H9 (cell line): ENCODE measurements at regions not wholly inside any gene's neighbourhood (a gene's known extent, or its start where the extent isn't known, plus 50 kb on each side); places are given as distances from the start of the nearest gene placed in this dataset.

ENCODE experiments used
- DNase-seq: peaks from one replicate; pipeline ENCODE4 v3.0.0-alpha.2; 2017
- H2AFZ ChIP-seq: one replicate; pipeline ENCODE4 v1.6.1; 2013; ENCODE audit warnings: mild to moderate bottlenecking, low read length, control low read depth, moderate library complexity
- H2AK5ac ChIP-seq: 2 replicates; pipeline ENCODE4 v1.6.1; 2013; ENCODE audit warnings: low read length, control low read depth, mixed read lengths; ENCODE audit not compliant: insufficient read length
- H2BK120ac ChIP-seq: one replicate; pipeline ENCODE4 v1.6.1; 2013; ENCODE audit warnings: low read depth, mild to moderate bottlenecking, low read length, control low read depth, inconsistent platforms; ENCODE audit not compliant: poor library complexity, severe bottlenecking
- H2BK12ac ChIP-seq: 2 replicates; pipeline ENCODE4 v1.6.1; 2013; ENCODE audit warnings: low read length, control low read depth, mixed read lengths, low read depth; ENCODE audit not compliant: insufficient read length
- H2BK15ac ChIP-seq: 2 replicates; pipeline ENCODE4 v1.6.1; 2013; ENCODE audit warnings: low read depth, low read length, control low read depth
- H2BK20ac ChIP-seq: one replicate; pipeline ENCODE4 v1.6.1; 2013; ENCODE audit warnings: low read depth, mild to moderate bottlenecking, low read length, control low read depth, inconsistent platforms; ENCODE audit not compliant: poor library complexity, severe bottlenecking
- H2BK5ac ChIP-seq: 2 replicates; pipeline ENCODE4 v1.6.1; 2013; ENCODE audit warnings: low read length, control low read depth, mixed read lengths; ENCODE audit not compliant: insufficient read length
- H3K14ac ChIP-seq: 2 replicates; pipeline ENCODE4 v1.6.1; 2013; ENCODE audit warnings: low read length, control low read depth; ENCODE audit not compliant: insufficient read depth
- H3K18ac ChIP-seq: 2 replicates; pipeline ENCODE4 v1.6.1; 2013; ENCODE audit warnings: low read depth, mild to moderate bottlenecking, mixed read lengths, low read length, control low read depth; ENCODE audit not compliant: insufficient read length
- H3K23ac ChIP-seq: 2 replicates; pipeline ENCODE4 v1.6.1; 2013; ENCODE audit warnings: low read length, control low read depth, mixed read lengths, low read depth; ENCODE audit not compliant: insufficient read length
- H3K23me2 ChIP-seq: 2 replicates; pipeline ENCODE4 v1.6.1; 2013; ENCODE audit warnings: low read depth, mild to moderate bottlenecking, mixed read lengths, low read length, control low read depth; ENCODE audit not compliant: insufficient read length, poor library complexity, severe bottlenecking
- H3K27ac ChIP-seq: 2 replicates; pipeline ENCODE4 v1.5.1; 2013; ENCODE audit warnings: low read length, control low read depth, mixed read lengths, low read depth; ENCODE audit not compliant: insufficient read length
- H3K27me3 ChIP-seq: 2 replicates; pipeline ENCODE4 v1.6.1; 2013; ENCODE audit warnings: low read length, control low read depth, inconsistent platforms; ENCODE audit not compliant: insufficient read depth
- H3K4ac ChIP-seq: 2 replicates; pipeline ENCODE4 v1.6.1; 2013; ENCODE audit warnings: low read depth, mild to moderate bottlenecking, control low read depth, inconsistent platforms, low read length, moderate library complexity
- H3K4me1 ChIP-seq: 2 replicates; pipeline ENCODE4 v1.6.1; 2013; ENCODE audit warnings: low read length, control low read depth, inconsistent platforms; ENCODE audit not compliant: insufficient read depth
- H3K4me2 ChIP-seq: 2 replicates; pipeline ENCODE4 v1.6.1; 2013; ENCODE audit warnings: low read length, control low read depth, mixed read lengths; ENCODE audit not compliant: insufficient read length, insufficient read depth
- H3K56ac ChIP-seq: 2 replicates; pipeline ENCODE4 v1.6.1; 2013; ENCODE audit warnings: low read depth, mild to moderate bottlenecking, mixed read lengths, low read length, control low read depth; ENCODE audit not compliant: insufficient read length
- H3K79me1 ChIP-seq: 2 replicates; pipeline ENCODE4 v1.6.1; 2013; ENCODE audit warnings: low read depth, mild to moderate bottlenecking, moderate library complexity, low read length, control low read depth, inconsistent platforms; ENCODE audit not compliant: insufficient read depth, poor library complexity, severe bottlenecking
- H3K79me2 ChIP-seq: 2 replicates; pipeline ENCODE4 v1.6.1; 2013; ENCODE audit warnings: low read length, control low read depth, inconsistent platforms; ENCODE audit not compliant: insufficient read depth
- H3K9ac ChIP-seq: 2 replicates; pipeline ENCODE4 v1.6.1; 2013; ENCODE audit warnings: low read length, control low read depth, mixed read lengths; ENCODE audit not compliant: insufficient read length; ENCODE audit errors: extremely low read depth
- H3K9me3 ChIP-seq: one replicate; pipeline ENCODE4 v1.6.1; 2013; ENCODE audit warnings: low read depth, low read length, inconsistent platforms; ENCODE audit not compliant: control insufficient read depth
- H3T11ph ChIP-seq: one replicate; pipeline ENCODE4 v1.6.1; 2013; ENCODE audit warnings: mild to moderate bottlenecking, low read length, control low read depth, inconsistent platforms
- H4K20me1 ChIP-seq: one replicate; pipeline ENCODE4 v1.6.1; 2013; ENCODE audit not compliant: control insufficient read depth, insufficient read length, insufficient read depth
- H4K5ac ChIP-seq: 2 replicates; pipeline ENCODE4 v1.6.1; 2013; ENCODE audit warnings: low read depth, mild to moderate bottlenecking, mixed read lengths, low read length, control low read depth; ENCODE audit not compliant: insufficient read length
- H4K8ac ChIP-seq: replicated peaks from 2 replicates; pipeline ENCODE4 v1.6.1; 2013; ENCODE audit warnings: low read length, control low read depth, mixed read lengths, low read depth; ENCODE audit not compliant: insufficient read length
- H4K91ac ChIP-seq: 2 replicates; pipeline ENCODE4 v1.6.1; 2013; ENCODE audit warnings: low read depth, mild to moderate bottlenecking, moderate library complexity, mixed read lengths, low read length, control low read depth; ENCODE audit not compliant: insufficient read length
- H3K27ac Mint-ChIP-seq, 3 experiments: 2 replicates in 2 of 3; 3 replicates in 1 of 3; pipeline ENCODE4 v1.8.0; 2020 to 2021; ENCODE audit warnings: mixed read lengths in 3 of 3, mild to moderate bottlenecking in 1 of 3, moderate library complexity in 1 of 3
- H3K27me3 Mint-ChIP-seq: 2 replicates; pipeline ENCODE4 v1.8.0; 2021; ENCODE audit warnings: low read depth, mild to moderate bottlenecking, moderate library complexity, mixed read lengths
- H3K36me3 Mint-ChIP-seq, 3 experiments: 2 replicates in 2 of 3; 3 replicates in 1 of 3; pipeline ENCODE4 v1.8.0; 2020 to 2021; ENCODE audit warnings: low read depth in 3 of 3, mixed read lengths in 3 of 3; ENCODE audit not compliant: insufficient read depth in 1 of 3
- H3K4me1 Mint-ChIP-seq, 2 experiments: 2 replicates each; pipeline ENCODE4 v1.8.0; 2020; ENCODE audit warnings: mixed read lengths in 2 of 2
- H3K4me3 Mint-ChIP-seq, 2 experiments: 2 replicates in 1 of 2; 3 replicates in 1 of 2; pipeline ENCODE4 v1.8.0; 2020 to 2021; ENCODE audit warnings: mild to moderate bottlenecking in 2 of 2, mixed read lengths in 2 of 2, moderate library complexity in 1 of 2
- H3K9me3 Mint-ChIP-seq, 2 experiments: 2 replicates in 1 of 2; 3 replicates in 1 of 2; pipeline ENCODE4 v1.8.0; 2020; ENCODE audit warnings: mild to moderate bottlenecking in 2 of 2, mixed read lengths in 2 of 2, moderate library complexity in 1 of 2
- CTCF ChIP-seq: fragments of 200-600 bp; sonication (generic); conservative IDR thresholded peaks from 3 replicates; pipeline ENCODE4 v1.8.0; 2021; ENCODE audit warnings: antibody characterized with exemption, mild to moderate bottlenecking
- WGBS: extraction: QIAGEN DNeasy Blood & Tissue Kit; methylation state at CpG from one replicate; pipeline ENCODE4 v1.1.7; 2013; ENCODE audit warnings: missing lambda C conversion rate, low lambda C conversion rate, mixed read lengths; ENCODE audit not compliant: insufficient read length; ENCODE audit errors: extremely low coverage; 5-methylcytosine and 5-hydroxymethylcytosine counted together

- Histone ChIP-seq H2BK20ac (no peak overlapping the region), H3K23ac (no peak overlapping the region), H3K23me2 (no peaks in the 10 kb centered on the region), H4K8ac (no peak overlapping the region), H3K18ac (no peak overlapping the region), H2BK12ac (no peak overlapping the region), H4K20me1 (no peaks in the 10 kb centered on the region), H3K14ac (no peak overlapping the region), H3K27me3 (no peaks in the 10 kb centered on the region), H3K9me3 (no peaks in the 10 kb centered on the region), H2AK5ac (no peak overlapping the region), H3K9ac (no peak overlapping the region), H3K4me2 (no peak overlapping the region), H2AFZ (no peak overlapping the region), H2BK120ac (no peak overlapping the region), H3K79me1 (no peaks in the 10 kb centered on the region), H3K27ac (no peak overlapping the region), H3K4ac (no peak overlapping the region), H2BK15ac (no peak overlapping the region), H4K5ac (no peak overlapping the region), H3K56ac (no peak overlapping the region), H3T11ph (no peak overlapping the region), H3K4me1 (no peaks in the 10 kb centered on the region), H4K91ac (no peak overlapping the region), H3K79me2 (no peaks in the 10 kb centered on the region), H2BK5ac (no peak overlapping the region)
- no peak for TF ChIP-seq CTCF
- no CpG with 5 or more reads among the region's 5 CpGs for WGBS
- no peak overlapping the region for H3K4me3 Mint-ChIP-seq
- H3K36me3 Mint-ChIP-seq = no peaks in the 10 kb centered on the region
- no peak for DNase-seq
- peaks cover 11 to 12% of the 10 kb centered on the region in 2 experiments for H3K4me1 Mint-ChIP-seq
- peaks cover 0 to 4% of the 10 kb centered on the region in 2 experiments; a peak in 2 of 5 replicates for H3K9me3 Mint-ChIP-seq
- no peak overlapping the region for H3K27ac Mint-ChIP-seq
- H3K27me3 Mint-ChIP-seq = no peaks in the 10 kb centered on the region; the same call in 1 of the 2 replicates
These were observed 115.0 kb upstream of the SLIT3 start for GRCh38 chr5:169415948-169416347.
